ENCODE measurements at regions not wholly inside any gene's neighbourhood (a gene's known extent, or its start where the extent isn't known, plus 50 kb on each side); places are given as distances from the start of the nearest gene placed in this dataset.

DNA sequence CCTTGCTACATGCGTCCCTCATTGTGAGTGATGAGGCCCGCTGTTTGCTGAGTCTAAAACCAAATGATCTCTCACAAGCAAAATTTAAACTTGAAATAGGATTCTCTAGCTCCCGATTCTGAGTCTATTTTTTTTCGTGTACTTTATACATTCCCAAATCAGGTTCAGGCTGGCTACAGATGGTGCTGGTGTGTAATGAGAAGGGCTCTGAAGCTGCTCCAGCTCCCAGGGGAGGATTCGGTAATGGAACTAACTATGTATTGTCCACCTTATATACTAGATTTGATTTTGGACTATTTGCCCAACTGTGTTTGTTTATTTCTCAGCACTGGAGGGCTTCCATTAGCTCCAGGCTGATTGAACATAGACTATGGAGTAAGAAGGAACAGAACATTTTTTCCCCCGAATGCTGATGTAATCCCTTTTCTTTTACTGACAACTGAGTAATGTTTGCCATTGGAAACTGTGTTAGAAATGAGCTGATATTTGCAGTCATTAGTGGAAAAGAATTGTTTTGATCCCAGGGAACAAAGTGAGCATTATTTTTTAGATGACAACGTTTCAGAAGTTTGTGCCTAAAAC is 274.0 kb upstream of the FIGN start:
- H3K27me3 ChIP-seq (ENCODE audit: control insufficient read depth, extremely low read depth, insufficient read depth, low read length), result no peaks in the 10 kb centered on the region
- no peak overlapping the region for H3K27ac ChIP-seq (ENCODE audit: control insufficient read depth, insufficient read depth, low read length)
- dilution Hi-C loops (cut with MboI; ENCODE audit: extremely low pct_ligation_motif_present, low sequenced_read_pairs), result no loop called here

DNA sequence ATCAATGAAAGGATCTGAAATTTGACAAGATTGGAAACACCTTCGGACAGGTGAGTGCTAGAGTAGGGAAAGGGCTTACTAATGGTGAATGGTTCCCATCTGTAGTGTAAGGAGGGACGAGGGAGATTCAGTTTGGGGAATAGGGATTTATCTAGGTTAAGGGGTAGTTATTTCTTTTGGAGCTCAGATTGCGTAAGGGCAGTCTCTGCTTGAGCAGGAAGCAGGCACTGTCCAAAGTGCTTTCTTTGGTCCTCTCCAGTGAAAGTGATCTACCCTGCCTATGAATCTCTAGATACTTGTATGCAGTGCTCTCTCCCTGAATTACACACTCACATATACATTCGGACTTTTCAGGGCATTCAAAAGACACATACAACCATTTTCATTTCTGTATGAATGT is 272.9 kb upstream of the FIGN start:
- H3K36me3 ChIP-seq (ENCODE audit: control insufficient read depth in 2 of 2, extremely low read depth in 1 of 2, insufficient read depth in 2 of 2, low read length in 2 of 2), result no peaks in the 10 kb centered on the region
- no peak overlapping the region for H3K9ac ChIP-seq (ENCODE audit: control insufficient read depth, extremely low read depth, insufficient read depth, low read length)
- no peaks in the 10 kb centered on the region for H3K79me2 ChIP-seq (ENCODE audit: control insufficient read depth, insufficient read depth, low read length)
- no peaks in the 10 kb centered on the region for H4K20me1 ChIP-seq (ENCODE audit: control insufficient read depth, extremely low read depth, insufficient read depth, low read length)
- H3K27ac ChIP-seq (ENCODE audit: control insufficient read depth, insufficient read depth, low read length), result no peak overlapping the region
- H3K27me3 ChIP-seq (ENCODE audit: control insufficient read depth, extremely low read depth, insufficient read depth, low read length), result no peaks in the 10 kb centered on the region
- DNase-seq (ENCODE audit: low read depth, low spot score) (no peak), FAIRE-seq (no peak)
- TF ChIP-seq, protein P1, sequence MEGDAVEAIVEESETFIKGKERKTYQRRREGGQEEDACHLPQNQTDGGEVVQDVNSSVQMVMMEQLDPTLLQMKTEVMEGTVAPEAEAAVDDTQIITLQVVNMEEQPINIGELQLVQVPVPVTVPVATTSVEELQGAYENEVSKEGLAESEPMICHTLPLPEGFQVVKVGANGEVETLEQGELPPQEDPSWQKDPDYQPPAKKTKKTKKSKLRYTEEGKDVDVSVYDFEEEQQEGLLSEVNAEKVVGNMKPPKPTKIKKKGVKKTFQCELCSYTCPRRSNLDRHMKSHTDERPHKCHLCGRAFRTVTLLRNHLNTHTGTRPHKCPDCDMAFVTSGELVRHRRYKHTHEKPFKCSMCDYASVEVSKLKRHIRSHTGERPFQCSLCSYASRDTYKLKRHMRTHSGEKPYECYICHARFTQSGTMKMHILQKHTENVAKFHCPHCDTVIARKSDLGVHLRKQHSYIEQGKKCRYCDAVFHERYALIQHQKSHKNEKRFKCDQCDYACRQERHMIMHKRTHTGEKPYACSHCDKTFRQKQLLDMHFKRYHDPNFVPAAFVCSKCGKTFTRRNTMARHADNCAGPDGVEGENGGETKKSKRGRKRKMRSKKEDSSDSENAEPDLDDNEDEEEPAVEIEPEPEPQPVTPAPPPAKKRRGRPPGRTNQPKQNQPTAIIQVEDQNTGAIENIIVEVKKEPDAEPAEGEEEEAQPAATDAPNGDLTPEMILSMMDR (optimal IDR thresholded peaks at IDR 0.05 in 1 of 3, IDR thresholded peaks at IDR 0.05 in 1 of 3, conservative IDR thresholded peaks at IDR 0.05 in 1 of 3; ENCODE audit: extremely low read depth in 1 of 3, insufficient read depth in 2 of 3, low read length in 3 of 3), result no peak
- TF ChIP-seq EZH2 (IDR thresholded peaks at IDR 0.05; ENCODE audit: low read length), result no peak
- dilution Hi-C loops (cut with MboI; ENCODE audit: extremely low pct_ligation_motif_present, low sequenced_read_pairs), result no loop called here
- no peaks in the 10 kb centered on the region for H3K9me3 ChIP-seq (ENCODE audit: control insufficient read depth, low read depth, low read length)
- no peak overlapping the region for H3K4me3 ChIP-seq (ENCODE audit: control insufficient read depth in 2 of 3, extremely low read depth in 1 of 3, insufficient read depth in 2 of 3, low read depth in 1 of 3, low read length in 3 of 3)
- H2AFZ ChIP-seq (ENCODE audit: control insufficient read depth, low read length), result no peak overlapping the region
- H3K4me2 ChIP-seq (ENCODE audit: control insufficient read depth, extremely low read depth, insufficient read depth, low read depth, low read length), result no peak overlapping the region
- no peaks in the 10 kb centered on the region for H3K9me1 ChIP-seq (ENCODE audit: control insufficient read depth, extremely low read depth, insufficient read depth, low read length)
- H3K4me1 ChIP-seq (ENCODE audit: control insufficient read depth, extremely low read depth, insufficient read depth, low read length), result no peaks in the 10 kb centered on the region

More for the DNA sequence above, 274.0 kb upstream of the FIGN start:
- no peaks in the 10 kb centered on the region for H3K36me3 ChIP-seq (ENCODE audit: control insufficient read depth in 2 of 2, extremely low read depth in 1 of 2, insufficient read depth in 2 of 2, low read length in 2 of 2)
- no peak overlapping the region for H3K9ac ChIP-seq (ENCODE audit: control insufficient read depth, extremely low read depth, insufficient read depth, low read length)
- DNase-seq (ENCODE audit: low read depth, low spot score) (no peak), FAIRE-seq (no peak)
- no peaks in the 10 kb centered on the region for H3K4me1 ChIP-seq (ENCODE audit: control insufficient read depth, extremely low read depth, insufficient read depth, low read length)
- H3K9me1 ChIP-seq (ENCODE audit: control insufficient read depth, extremely low read depth, insufficient read depth, low read length), result no peaks in the 10 kb centered on the region
- H3K4me2 ChIP-seq (ENCODE audit: control insufficient read depth, extremely low read depth, insufficient read depth, low read depth, low read length), result no peak overlapping the region
- no peaks in the 10 kb centered on the region for H3K79me2 ChIP-seq (ENCODE audit: control insufficient read depth, insufficient read depth, low read length)
- H2AFZ ChIP-seq (ENCODE audit: control insufficient read depth, low read length), result no peak overlapping the region
- no peaks in the 10 kb centered on the region for H3K9me3 ChIP-seq (ENCODE audit: control insufficient read depth, low read depth, low read length)
- no peak for TF ChIP-seq EZH2 (IDR thresholded peaks at IDR 0.05; ENCODE audit: low read length)
- TF ChIP-seq, protein P1 (optimal IDR thresholded peaks at IDR 0.05 in 1 of 3, IDR thresholded peaks at IDR 0.05 in 1 of 3, conservative IDR thresholded peaks at IDR 0.05 in 1 of 3; ENCODE audit: extremely low read depth in 1 of 3, insufficient read depth in 2 of 3, low read length in 3 of 3), result no peak
- H4K20me1 ChIP-seq (ENCODE audit: control insufficient read depth, extremely low read depth, insufficient read depth, low read length), result no peaks in the 10 kb centered on the region
- H3K4me3 ChIP-seq (ENCODE audit: control insufficient read depth in 2 of 3, extremely low read depth in 1 of 3, insufficient read depth in 2 of 3, low read depth in 1 of 3, low read length in 3 of 3), result no peak overlapping the region
